Right lobe of liver (tissue), 4 donors: ENCODE measurements at regions not wholly inside any gene's neighbourhood (a gene's known extent, or its start where the extent isn't known, plus 50 kb on each side); places are given as distances from the start of the nearest gene placed in this dataset.

ENCODE experiments used
- POLR2A ChIP-seq: fragments of 450-650 bp; IDR thresholded peaks from one replicate; pipeline ENCODE4 v1.6.1; 2017; ENCODE audit warnings: antibody characterized with exemption, mild to moderate bottlenecking
- TF ChIP-seq, protein P1 (sequence below), 4 donors: fragments of 200-600 bp in 3 of 4; fragments of 450-650 bp in 1 of 4; IDR thresholded peaks; one replicate each; pipeline versions ENCODE4 v1.5.1 to v1.8.0; 2016 to 2022; ENCODE audit warnings: antibody characterized with exemption in 4 of 4, mild to moderate bottlenecking in 2 of 4
- donor health status: DM: no; HTN: no; CAD: no.
- donor health status: DM: no; HTN: no; CAD: no.
- donor health status: DM: no; HTN: yes; CAD: no.

GRCh38 chr16:6063526-6063925 lies 965.9 kb upstream of the EEF2KMT start:
- TF ChIP-seq, protein P1, sequence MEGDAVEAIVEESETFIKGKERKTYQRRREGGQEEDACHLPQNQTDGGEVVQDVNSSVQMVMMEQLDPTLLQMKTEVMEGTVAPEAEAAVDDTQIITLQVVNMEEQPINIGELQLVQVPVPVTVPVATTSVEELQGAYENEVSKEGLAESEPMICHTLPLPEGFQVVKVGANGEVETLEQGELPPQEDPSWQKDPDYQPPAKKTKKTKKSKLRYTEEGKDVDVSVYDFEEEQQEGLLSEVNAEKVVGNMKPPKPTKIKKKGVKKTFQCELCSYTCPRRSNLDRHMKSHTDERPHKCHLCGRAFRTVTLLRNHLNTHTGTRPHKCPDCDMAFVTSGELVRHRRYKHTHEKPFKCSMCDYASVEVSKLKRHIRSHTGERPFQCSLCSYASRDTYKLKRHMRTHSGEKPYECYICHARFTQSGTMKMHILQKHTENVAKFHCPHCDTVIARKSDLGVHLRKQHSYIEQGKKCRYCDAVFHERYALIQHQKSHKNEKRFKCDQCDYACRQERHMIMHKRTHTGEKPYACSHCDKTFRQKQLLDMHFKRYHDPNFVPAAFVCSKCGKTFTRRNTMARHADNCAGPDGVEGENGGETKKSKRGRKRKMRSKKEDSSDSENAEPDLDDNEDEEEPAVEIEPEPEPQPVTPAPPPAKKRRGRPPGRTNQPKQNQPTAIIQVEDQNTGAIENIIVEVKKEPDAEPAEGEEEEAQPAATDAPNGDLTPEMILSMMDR (IDR thresholded peaks at IDR 0.05) = no peak
- TF ChIP-seq POLR2A = no peak
